Panc1 (cell line): ENCODE measurements at regions not wholly inside any gene's neighbourhood (a gene's known extent, or its start where the extent isn't known, plus 50 kb on each side); places are given as distances from the start of the nearest gene placed in this dataset.

Experiments used
- ATAC-seq: fragments of 200-7000 bp; cut with Tn5 transposase; 2 replicates; pipeline ENCODE4 v1.9.1; 2020; ENCODE audit warnings: mild to moderate bottlenecking, moderate library complexity
- BruUV-seq: library from RNA; stranded (reverse); fragments of 400-500 nt; replicated peaks from 2 replicates; lab custom pipeline; 2021; lab: Mats Ljungman, UMichigan
- CTCF ChIA-PET: fragments of 300-600 bp; sonication (Branson Sonifier 250); formaldehyde crosslinking; loops from one replicate; lab custom pipeline; 2022; ENCODE audit warnings: antibody characterized with exemption; lab: Charles Lee
- POLR2A ChIA-PET: fragments of 300-600 bp; sonication (Branson Sonifier 250); formaldehyde crosslinking; loops from one replicate; lab custom pipeline; 2022; ENCODE audit warnings: antibody characterized with exemption; lab: Charles Lee
- DNase-seq: peaks from one replicate; pipeline ENCODE4 v3.0.0-alpha.2; 2010; ENCODE audit warnings: low read depth, low spot score
- H3K27ac ChIP-seq: 2 replicates; pipeline ENCODE4 v1.5.1; 2011; ENCODE audit warnings: mild to moderate bottlenecking, low read length, inconsistent platforms
- H3K27me3 ChIP-seq: fragments of 200-500 bp; sonication (Bioruptor generic); 2 replicates; pipeline ENCODE4 v1.6.0; 2014; ENCODE audit warnings: low read length, inconsistent platforms; ENCODE audit not compliant: control insufficient read depth, insufficient read depth
- H3K36me3 ChIP-seq: fragments of 200-500 bp; sonication (Bioruptor generic); 2 replicates; pipeline ENCODE4 v1.5.1; 2014; ENCODE audit warnings: inconsistent platforms, mild to moderate bottlenecking, low read length, moderate library complexity; ENCODE audit not compliant: control insufficient read depth, insufficient read depth
- H3K4me1 ChIP-seq: 2 replicates; pipeline ENCODE4 v1.5.1; 2011; ENCODE audit warnings: inconsistent platforms, mild to moderate bottlenecking, low read length, moderate library complexity; ENCODE audit not compliant: control insufficient read depth, insufficient read depth
- H3K4me3 ChIP-seq, 2 experiments: 2 replicates each; pipeline ENCODE4 v1.5.1; 2011 to 2012; ENCODE audit warnings: low read depth in 2 of 2, low read length in 2 of 2, mild to moderate bottlenecking in 2 of 2, inconsistent platforms in 1 of 2, moderate library complexity in 1 of 2
- H3K9me3 ChIP-seq: fragments of 200-500 bp; sonication (Bioruptor generic); 2 replicates; pipeline ENCODE4 v1.5.1; 2014; ENCODE audit warnings: low read depth, mild to moderate bottlenecking, inconsistent platforms, low read length, moderate library complexity; ENCODE audit not compliant: control insufficient read depth, insufficient read depth
- CTCF ChIP-seq: fragments of 450-650 bp; IDR thresholded peaks from 2 replicates; pipeline ENCODE4 v1.5.1; 2017; ENCODE audit warnings: mild to moderate bottlenecking
- POLR2AphosphoS5 ChIP-seq: IDR thresholded peaks from 2 replicates; pipeline ENCODE4 v1.6.1; 2012; ENCODE audit warnings: mild to moderate bottlenecking, low read depth, low read length, moderate library complexity
- REST ChIP-seq, 2 experiments: IDR thresholded peaks; 2 replicates each; pipeline ENCODE4 v1.6.1; 2011 to 2012; ENCODE audit warnings: low read depth in 2 of 2, control low read depth in 1 of 2, low read length in 1 of 2, mild to moderate bottlenecking in 1 of 2, moderate library complexity in 1 of 2; ENCODE audit not compliant: insufficient read depth in 1 of 2
- SIN3A ChIP-seq: IDR thresholded peaks from 2 replicates; pipeline ENCODE4 v1.6.1; 2012; ENCODE audit warnings: low read depth, mild to moderate bottlenecking, low read length, moderate library complexity, borderline replicate concordance; ENCODE audit not compliant: insufficient read depth
- TCF7L2 ChIP-seq: IDR thresholded peaks from 2 replicates; pipeline ENCODE4 v1.6.1; 2011; ENCODE audit warnings: mild to moderate bottlenecking, low read depth, low read length, inconsistent platforms
- in situ Hi-C: cut with HindIII; loops from 2 replicates; pipeline ENCODE4 v1.10.0; 2016; ENCODE audit warnings: low sequenced_read_pairs, low pct_unique_long_range_greater_than_20kb
- intact Hi-C: fragments of 100-400 bp; cut with micrococcal nuclease; formaldehyde crosslinking; loops from one replicate; pipeline ENCODE4 v1.10.0; 2022; ENCODE audit not compliant: unreplicated experiment

- CTCF ChIA-PET = no interaction called here
- DNase-seq (no peak), ATAC-seq (no peak)
- H3K36me3 ChIP-seq = no peaks in the 10 kb centered on the region
- TF ChIP-seq TCF7L2 = no peak
- no peak for TF ChIP-seq POLR2AphosphoS5
- TF ChIP-seq REST (IDR thresholded peaks at IDR 0.05; ENCODE audit: insufficient read depth in 1 of 2, low read depth in 2 of 2, low read length in 1 of 2) = no peak
- no peak for TF ChIP-seq SIN3A
- no peak for TF ChIP-seq CTCF
- POLR2A ChIA-PET = no interaction called here
- H3K27me3 ChIP-seq = no peaks in the 10 kb centered on the region; the same call in 1 of the 2 replicates
- H3K9me3 ChIP-seq = peaks cover 15% of the 10 kb centered on the region
- intact Hi-C loops = no loop called here
- no peak overlapping the region for H3K27ac ChIP-seq
- in situ Hi-C loops = no loop called here
- H3K4me3 ChIP-seq = no peak overlapping the region
- H3K4me1 ChIP-seq = no peaks in the 10 kb centered on the region
- no TSS peak for BruUV-seq
These were observed 325.6 kb downstream of the CENPW start for GRCh38 chr6:126665551-126665950.

- DNase-seq = no peak
- Histone ChIP-seq H3K9me3 (peaks cover 15% of the 10 kb centered on the region), H3K27ac (no peak overlapping the region), H3K27me3 (no peaks in the 10 kb centered on the region; the same call in 1 of the 2 replicates), H3K4me1 (no peaks in the 10 kb centered on the region), H3K4me3 (no peak overlapping the region), H3K36me3 (no peaks in the 10 kb centered on the region)
- ChIA-PET POLR2A (no interaction called here), CTCF (no interaction called here)
- TF ChIP-seq REST (IDR thresholded peaks at IDR 0.05; ENCODE audit: insufficient read depth in 1 of 2, low read depth in 2 of 2, low read length in 1 of 2) (no peak), SIN3A (no peak), TCF7L2 (no peak), CTCF (no peak), POLR2AphosphoS5 (no peak)
- ATAC-seq = no peak
- intact Hi-C loops = no loop called here
- no TSS peak for BruUV-seq
- in situ Hi-C loops = no loop called here
These were observed 327.2 kb downstream of the CENPW start for GRCh38 chr6:126667071-126667470.
